Adrenal gland (tissue), 9 donors: ENCODE measurements at regions not wholly inside any gene's neighbourhood (a gene's known extent, or its start where the extent isn't known, plus 50 kb on each side); places are given as distances from the start of the nearest gene placed in this dataset.

Experiments used
- DNase-seq, 7 donors: peaks; one replicate each; pipeline ENCODE4 v3.0.0-alpha.2; 2019 to 2020
- H3K27ac ChIP-seq, 5 donors: fragments of 200-600 bp; sonication (generic) in 4 of 5; 1 replicate in 3 of 5; 2 replicates in 2 of 5; pipeline versions ENCODE4 v1.5.1 to v1.8.0; 2016 to 2020; ENCODE audit warnings: mild to moderate bottlenecking in 1 of 5
- H3K27me3 ChIP-seq: fragments of 200-600 bp; 2 replicates; pipeline ENCODE4 v1.8.0; 2021
- H3K36me3 ChIP-seq, 2 donors: fragments of 200-600 bp; replicated peaks in 1 of 2; 1 replicate in 1 of 2; 2 replicates in 1 of 2; pipeline versions ENCODE4 v1.5.1 to v1.8.0; 2018 to 2022
- H3K4me1 ChIP-seq, 2 donors: fragments of 200-600 bp; replicated peaks in 1 of 2; 1 replicate in 1 of 2; 2 replicates in 1 of 2; pipeline versions ENCODE4 v1.5.1 to v1.8.0; 2018 to 2021
- H3K4me3 ChIP-seq, 4 donors: fragments of 200-600 bp; sonication (generic) in 3 of 4; one replicate each; pipeline ENCODE4 v1.5.1; 2016 to 2018
- H3K9me3 ChIP-seq, 3 donors: fragments of 200-600 bp; sonication (generic) in 1 of 3; replicated peaks in 1 of 3; 1 replicate in 2 of 3; 2 replicates in 1 of 3; pipeline versions ENCODE4 v1.5.1 to v1.8.0; 2016 to 2021
- POLR2A ChIP-seq, 2 donors: fragments of 450-650 bp; IDR thresholded peaks; one replicate each; pipeline ENCODE4 v1.6.1; 2017; ENCODE audit warnings: antibody characterized with exemption in 2 of 2, mild to moderate bottlenecking in 2 of 2, moderate library complexity in 1 of 2
- WGBS, 4 donors: extraction: QIAGEN DNeasy Blood & Tissue Kit in 2 of 4; methylation state at CpG; one replicate each; pipeline versions ENCODE4 v1.1.5 to v1.1.7; 2013 to 2017; 5-methylcytosine and 5-hydroxymethylcytosine counted together
- intact Hi-C, 2 donors: fragments of 100-400 bp; cut with DNase I; formaldehyde crosslinking; loops; one replicate each; pipeline versions ENCODE4 v1.14.1 to v1.15.0; 2022 to 2023
- TF ChIP-seq, protein P1 (sequence below), 6 experiments: fragments of 450-650 bp in 4 of 6; fragments of 200-600 bp in 2 of 6; sonication (generic) in 1 of 6; IDR thresholded peaks; 1 replicate in 5 of 6; 2 replicates in 1 of 6; pipeline versions ENCODE4 v1.5.1 to v1.8.0; 2016 to 2021; ENCODE audit warnings: antibody characterized with exemption in 6 of 6, mild to moderate bottlenecking in 2 of 6, moderate library complexity in 1 of 6
- donor health status: healthy with polysubstance abuse.
- donor health status: Bipolar disorder and iron deficiency.
- donor health status: DM: yes; HTN: yes; CAD: no.
- donor health status: DM: no; HTN: no; CAD: no.
- donor health status: DM: no; HTN: no; CAD: no.

DNA sequence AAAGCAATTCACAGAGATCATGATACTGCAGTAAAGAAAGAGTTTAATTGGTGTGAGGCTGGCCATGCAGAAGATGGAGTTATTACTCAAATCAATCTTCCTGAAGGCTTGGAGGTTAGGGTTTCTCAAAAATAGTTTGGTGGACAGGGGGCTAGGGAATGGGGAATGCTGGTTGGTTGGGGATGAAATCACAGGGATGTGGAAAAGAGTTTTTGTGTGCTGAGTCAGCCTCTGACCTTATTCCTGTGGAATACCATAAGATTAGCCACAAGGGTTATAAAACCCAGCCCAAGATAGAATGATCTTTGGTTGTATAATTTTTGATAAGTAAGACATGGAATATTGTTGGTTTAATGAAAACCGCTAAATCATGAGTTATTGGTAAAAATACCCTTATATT is 764.3 kb downstream of the TYW1 start:
- Histone ChIP-seq H3K4me3 (no peak overlapping the region), H3K27ac (no peak overlapping the region), H3K9me3 (no peaks in the 10 kb centered on the region), H3K27me3 (no peaks in the 10 kb centered on the region), H3K4me1 (no peaks in the 10 kb centered on the region), H3K36me3 (no peaks in the 10 kb centered on the region)
- 85 to 96% (median 93%) methylated on average over 1 of the region's 1 CpG for WGBS, 4 donors
- DNase-seq = no peak
- TF ChIP-seq, protein P1, sequence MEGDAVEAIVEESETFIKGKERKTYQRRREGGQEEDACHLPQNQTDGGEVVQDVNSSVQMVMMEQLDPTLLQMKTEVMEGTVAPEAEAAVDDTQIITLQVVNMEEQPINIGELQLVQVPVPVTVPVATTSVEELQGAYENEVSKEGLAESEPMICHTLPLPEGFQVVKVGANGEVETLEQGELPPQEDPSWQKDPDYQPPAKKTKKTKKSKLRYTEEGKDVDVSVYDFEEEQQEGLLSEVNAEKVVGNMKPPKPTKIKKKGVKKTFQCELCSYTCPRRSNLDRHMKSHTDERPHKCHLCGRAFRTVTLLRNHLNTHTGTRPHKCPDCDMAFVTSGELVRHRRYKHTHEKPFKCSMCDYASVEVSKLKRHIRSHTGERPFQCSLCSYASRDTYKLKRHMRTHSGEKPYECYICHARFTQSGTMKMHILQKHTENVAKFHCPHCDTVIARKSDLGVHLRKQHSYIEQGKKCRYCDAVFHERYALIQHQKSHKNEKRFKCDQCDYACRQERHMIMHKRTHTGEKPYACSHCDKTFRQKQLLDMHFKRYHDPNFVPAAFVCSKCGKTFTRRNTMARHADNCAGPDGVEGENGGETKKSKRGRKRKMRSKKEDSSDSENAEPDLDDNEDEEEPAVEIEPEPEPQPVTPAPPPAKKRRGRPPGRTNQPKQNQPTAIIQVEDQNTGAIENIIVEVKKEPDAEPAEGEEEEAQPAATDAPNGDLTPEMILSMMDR (IDR thresholded peaks at IDR 0.05) = no peak
- TF ChIP-seq POLR2A (IDR thresholded peaks at IDR 0.05) = no peak
- intact Hi-C loops = no loop called here

DNA sequence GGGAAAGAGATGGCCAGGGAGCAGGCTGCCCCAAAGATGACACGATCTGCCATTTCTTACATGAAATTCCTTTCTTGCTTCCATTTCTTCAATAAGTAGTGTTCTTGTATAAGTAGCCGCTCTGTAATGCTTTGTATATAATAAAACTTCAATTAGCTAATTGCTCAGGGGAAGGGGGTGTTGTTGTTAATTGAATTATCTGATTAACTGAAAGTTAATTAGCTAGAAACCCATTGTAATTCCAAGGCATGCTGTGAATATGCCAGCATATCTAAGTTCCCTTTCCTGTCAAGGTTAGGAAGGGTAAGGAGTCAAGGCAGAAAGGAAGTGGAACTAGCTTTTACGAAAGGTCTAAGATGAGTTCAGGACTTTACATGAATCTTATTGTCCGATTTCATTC is 765.9 kb downstream of the TYW1 start:
- H3K27ac ChIP-seq = no peak overlapping the region
- H3K36me3 ChIP-seq = no peaks in the 10 kb centered on the region
- DNase-seq = no peak
- H3K27me3 ChIP-seq = no peaks in the 10 kb centered on the region
- H3K9me3 ChIP-seq = no peaks in the 10 kb centered on the region
- H3K4me3 ChIP-seq = no peak overlapping the region
- WGBS, 4 donors = 83 to 89% (median 85%) methylated on average over 4 of the region's 4 CpGs
- TF ChIP-seq, protein P1 (IDR thresholded peaks at IDR 0.05) = no peak
- no peak for TF ChIP-seq POLR2A (IDR thresholded peaks at IDR 0.05)
- H3K4me1 ChIP-seq = no peaks in the 10 kb centered on the region
- intact Hi-C loops = no loop called here

DNA sequence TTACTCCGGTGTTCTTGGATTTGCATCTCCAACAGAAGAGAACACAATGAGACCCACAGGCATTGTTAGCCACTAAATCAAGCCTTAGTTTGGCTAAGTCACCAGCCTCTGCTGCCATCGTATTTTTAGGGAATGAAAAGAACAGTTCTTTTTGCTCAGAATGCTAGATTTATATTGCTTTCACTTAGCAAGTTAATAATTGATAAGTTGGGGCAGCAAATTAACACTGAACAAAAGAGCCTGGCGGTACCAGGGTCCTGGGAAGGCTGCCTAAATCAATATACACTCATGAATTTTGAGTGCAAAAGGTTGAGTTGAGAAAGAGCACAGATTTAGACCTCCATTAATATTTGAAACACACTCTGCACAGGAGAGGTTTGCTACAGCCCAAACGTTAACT is 767.7 kb downstream of the TYW1 start:
- Histone ChIP-seq H3K4me3 (no peak overlapping the region), H3K27me3 (no peaks in the 10 kb centered on the region), H3K9me3 (no peaks in the 10 kb centered on the region), H3K27ac (no peak overlapping the region), H3K36me3 (no peaks in the 10 kb centered on the region), H3K4me1 (no peaks in the 10 kb centered on the region)
- WGBS, 4 donors = 54 to 59% (median 56%) methylated on average over 4 of the region's 4 CpGs
- no peak for DNase-seq
- TF ChIP-seq POLR2A (IDR thresholded peaks at IDR 0.05) = no peak
- TF ChIP-seq, protein P1 (IDR thresholded peaks at IDR 0.05) = no peak
- intact Hi-C loops = no loop called here

DNA sequence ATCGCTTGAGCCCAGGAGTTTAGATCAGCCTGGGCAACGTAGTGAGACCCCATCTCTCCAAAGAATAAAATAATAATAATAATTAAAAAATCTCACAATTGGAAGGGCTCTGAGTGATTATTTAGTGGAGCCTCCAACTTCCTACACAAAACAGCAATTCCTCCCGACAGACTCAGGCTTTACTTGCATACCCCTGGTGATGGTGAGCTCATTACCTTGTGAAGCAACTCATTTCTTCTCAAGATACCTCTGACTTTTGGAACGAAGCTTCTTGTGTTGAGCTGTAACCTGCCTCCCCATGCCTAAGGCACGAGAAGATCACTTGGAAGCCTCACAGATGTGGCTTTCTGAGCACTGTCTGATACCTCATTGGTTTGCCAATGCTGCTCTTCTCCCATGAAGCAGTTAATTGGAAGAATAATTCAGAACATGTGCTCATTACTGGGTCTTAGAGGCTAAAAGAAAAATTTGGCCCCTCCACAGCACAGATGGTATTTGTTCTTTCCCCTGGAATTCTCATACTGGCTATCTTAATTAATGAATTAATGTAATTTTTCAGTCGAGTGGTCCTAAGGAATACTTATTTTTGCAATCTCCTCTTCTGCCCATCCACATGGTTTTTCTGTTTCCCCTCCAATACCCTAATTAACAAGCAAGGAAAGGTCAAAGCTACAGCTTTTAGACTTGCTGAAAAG is 769.0 kb downstream of the TYW1 start:
- 75 to 88% (median 75%) methylated on average over 6 of the region's 6 CpGs for WGBS, 4 donors
- intact Hi-C loops = no loop called here
- no peaks in the 10 kb centered on the region for H3K36me3 ChIP-seq
- TF ChIP-seq, protein P1 (IDR thresholded peaks at IDR 0.05) = no peak
- TF ChIP-seq POLR2A (IDR thresholded peaks at IDR 0.05) = no peak
- H3K27ac ChIP-seq = no peak overlapping the region
- H3K4me3 ChIP-seq = no peak overlapping the region
- DNase-seq = no peak
- no peaks in the 10 kb centered on the region for H3K27me3 ChIP-seq
- H3K4me1 ChIP-seq = no peaks in the 10 kb centered on the region
- H3K9me3 ChIP-seq = no peaks in the 10 kb centered on the region
